OCI-LY1 (cell line): ENCODE measurements at regions not wholly inside any gene's neighbourhood (a gene's known extent, or its start where the extent isn't known, plus 50 kb on each side); places are given as distances from the start of the nearest gene placed in this dataset.

Experiments
- H2AFZ ChIP-seq: fragments of 200-600 bp; sonication (generic), shearing (Covaris generic); 2 replicates; pipeline ENCODE4 v1.6.0; 2014; ENCODE audit warnings: antibody characterized with exemption, mild to moderate bottlenecking, low read length
- H3F3A ChIP-seq: fragments of 200-600 bp; sonication (generic), shearing (Covaris generic); 2 replicates; pipeline ENCODE4 v1.6.0; 2014; ENCODE audit warnings: mild to moderate bottlenecking, antibody characterized with exemption, low read length, moderate library complexity; ENCODE audit not compliant: insufficient read depth
- H3K27ac ChIP-seq: fragments of 200-600 bp; sonication (generic); 2 replicates; pipeline ENCODE4 v1.5.1; 2014; ENCODE audit warnings: low read length, mixed run types, mild to moderate bottlenecking, low read depth; ENCODE audit not compliant: poor library complexity, severe bottlenecking
- H3K27me3 ChIP-seq: fragments of 200-600 bp; sonication (generic); 2 replicates; pipeline ENCODE4 v1.6.0; 2014; ENCODE audit warnings: antibody characterized with exemption, mild to moderate bottlenecking, low read length, moderate library complexity; ENCODE audit not compliant: insufficient read depth
- H3K36me3 ChIP-seq: fragments of 200-600 bp; sonication (generic); 2 replicates; pipeline ENCODE4 v1.6.1; 2014; ENCODE audit warnings: mild to moderate bottlenecking, antibody characterized with exemption, low read length, moderate library complexity, mixed read lengths; ENCODE audit not compliant: insufficient read depth
- H3K4me1 ChIP-seq: fragments of 200-600 bp; sonication (generic); 2 replicates; pipeline ENCODE4 v1.5.1; 2014; ENCODE audit warnings: mild to moderate bottlenecking, low read length, moderate library complexity; ENCODE audit not compliant: insufficient read depth, severe bottlenecking
- H3K4me2 ChIP-seq: fragments of 200-600 bp; sonication (generic), shearing (Covaris generic); 2 replicates; pipeline ENCODE4 v1.6.1; 2014; ENCODE audit warnings: low read length
- H3K4me3 ChIP-seq: fragments of 200-600 bp; sonication (generic); 2 replicates; pipeline ENCODE4 v1.5.1; 2014; ENCODE audit warnings: low read length, low read depth, mild to moderate bottlenecking, mixed read lengths; ENCODE audit not compliant: poor library complexity, severe bottlenecking
- H3K79me2 ChIP-seq: fragments of 200-600 bp; shearing (Covaris generic); 2 replicates; pipeline ENCODE4 v1.6.1; 2016; ENCODE audit warnings: mixed run types, low read length, mixed read lengths; ENCODE audit not compliant: insufficient read depth
- H3K9ac ChIP-seq: fragments of 200-600 bp; sonication (generic), shearing (Covaris generic); 2 replicates; pipeline ENCODE4 v1.6.1; 2014; ENCODE audit warnings: mild to moderate bottlenecking, low read length, mixed read lengths
- H3K9me2 ChIP-seq: fragments of 200-600 bp; sonication (generic), shearing (Covaris generic); 2 replicates; pipeline ENCODE4 v1.6.1; 2014; ENCODE audit warnings: low read depth, mild to moderate bottlenecking, low read length, mixed read lengths
- H3K9me3 ChIP-seq: fragments of 200-600 bp; shearing (Covaris generic); 2 replicates; pipeline ENCODE4 v1.6.1; 2014; ENCODE audit warnings: low read length, mixed read lengths
- H4K20me1 ChIP-seq: fragments of 200-600 bp; sonication (generic), shearing (Covaris generic); 2 replicates; pipeline ENCODE4 v1.6.0; 2016; ENCODE audit warnings: mild to moderate bottlenecking, low read length; ENCODE audit not compliant: insufficient read depth
- EZH2 ChIP-seq: fragments of 200-600 bp; sonication (generic), shearing (Covaris generic); IDR thresholded peaks from 2 replicates; pipeline ENCODE4 v1.8.0; 2017; ENCODE audit warnings: borderline replicate concordance, mixed run types, mild to moderate bottlenecking, antibody characterized with exemption, low read length, moderate library complexity, mixed read lengths
- TF ChIP-seq, protein P1 (sequence below): fragments of 200-600 bp; sonication (generic), shearing (Covaris generic); IDR thresholded peaks from 2 replicates; pipeline ENCODE4 v1.5.1; 2017; ENCODE audit warnings: mild to moderate bottlenecking, antibody characterized with exemption, low read length, moderate library complexity, mixed read lengths

DNA sequence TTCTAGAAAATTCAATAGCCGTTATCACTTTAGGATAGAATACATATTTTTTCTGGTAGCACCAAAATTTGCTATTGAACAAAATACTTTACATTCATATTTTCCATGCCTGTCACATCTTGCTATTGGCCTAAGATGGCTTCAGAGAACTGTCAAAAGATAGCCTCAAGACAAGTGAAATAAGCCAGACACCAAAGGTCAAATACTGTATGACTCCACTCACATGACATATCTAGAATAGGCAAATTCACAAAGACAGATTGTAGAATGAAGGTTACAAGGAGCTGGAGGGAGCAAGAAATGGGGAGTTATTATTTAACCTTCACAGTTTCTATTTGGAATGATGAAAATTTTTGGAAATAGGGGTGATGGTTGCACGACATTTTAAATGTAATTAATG, 223.7 kb upstream of the ZC3H12C start:
- Histone ChIP-seq H4K20me1 (no peaks in the 10 kb centered on the region), H3K9me2 (no peaks in the 10 kb centered on the region), H3F3A (no peaks in the 10 kb centered on the region), H3K4me1 (no peaks in the 10 kb centered on the region), H3K27ac (no peak overlapping the region), H3K79me2 (no peaks in the 10 kb centered on the region), H3K4me3 (no peak overlapping the region), H3K36me3 (no peaks in the 10 kb centered on the region), H3K4me2 (no peak overlapping the region), H3K9ac (no peak overlapping the region), H3K9me3 (no peaks in the 10 kb centered on the region), H2AFZ (no peak overlapping the region), H3K27me3 (no peaks in the 10 kb centered on the region)
- TF ChIP-seq, protein P1, sequence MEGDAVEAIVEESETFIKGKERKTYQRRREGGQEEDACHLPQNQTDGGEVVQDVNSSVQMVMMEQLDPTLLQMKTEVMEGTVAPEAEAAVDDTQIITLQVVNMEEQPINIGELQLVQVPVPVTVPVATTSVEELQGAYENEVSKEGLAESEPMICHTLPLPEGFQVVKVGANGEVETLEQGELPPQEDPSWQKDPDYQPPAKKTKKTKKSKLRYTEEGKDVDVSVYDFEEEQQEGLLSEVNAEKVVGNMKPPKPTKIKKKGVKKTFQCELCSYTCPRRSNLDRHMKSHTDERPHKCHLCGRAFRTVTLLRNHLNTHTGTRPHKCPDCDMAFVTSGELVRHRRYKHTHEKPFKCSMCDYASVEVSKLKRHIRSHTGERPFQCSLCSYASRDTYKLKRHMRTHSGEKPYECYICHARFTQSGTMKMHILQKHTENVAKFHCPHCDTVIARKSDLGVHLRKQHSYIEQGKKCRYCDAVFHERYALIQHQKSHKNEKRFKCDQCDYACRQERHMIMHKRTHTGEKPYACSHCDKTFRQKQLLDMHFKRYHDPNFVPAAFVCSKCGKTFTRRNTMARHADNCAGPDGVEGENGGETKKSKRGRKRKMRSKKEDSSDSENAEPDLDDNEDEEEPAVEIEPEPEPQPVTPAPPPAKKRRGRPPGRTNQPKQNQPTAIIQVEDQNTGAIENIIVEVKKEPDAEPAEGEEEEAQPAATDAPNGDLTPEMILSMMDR = no peak
- TF ChIP-seq EZH2 = no peak

DNA sequence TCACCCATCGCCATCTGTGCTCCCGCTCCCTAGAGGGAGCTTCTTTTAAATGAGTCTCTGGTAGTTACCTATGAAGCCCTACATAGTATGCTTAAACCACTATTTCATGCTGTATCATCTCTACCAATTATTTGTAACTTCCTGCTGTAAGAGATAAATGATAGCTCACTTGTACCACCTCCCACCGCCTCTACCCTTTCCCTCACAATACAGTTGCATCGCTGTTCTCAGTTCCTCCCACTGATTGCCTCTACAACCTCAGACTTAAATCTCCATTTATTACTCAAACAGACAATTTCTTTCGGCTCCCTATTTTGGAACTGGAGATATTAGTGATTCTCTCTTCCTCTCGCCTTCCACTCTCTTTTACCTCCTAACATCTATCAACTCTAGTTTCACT, 222.9 kb upstream of the ZC3H12C start:
- Histone ChIP-seq H3F3A (no peaks in the 10 kb centered on the region), H2AFZ (no peak overlapping the region), H3K27ac (no peak overlapping the region), H3K27me3 (no peaks in the 10 kb centered on the region), H3K4me3 (no peak overlapping the region), H3K9me3 (no peaks in the 10 kb centered on the region), H3K79me2 (no peaks in the 10 kb centered on the region), H4K20me1 (no peaks in the 10 kb centered on the region), H3K36me3 (no peaks in the 10 kb centered on the region), H3K9ac (no peak overlapping the region), H3K9me2 (no peaks in the 10 kb centered on the region), H3K4me2 (no peak overlapping the region), H3K4me1 (no peaks in the 10 kb centered on the region)
- TF ChIP-seq EZH2 = no peak

DNA sequence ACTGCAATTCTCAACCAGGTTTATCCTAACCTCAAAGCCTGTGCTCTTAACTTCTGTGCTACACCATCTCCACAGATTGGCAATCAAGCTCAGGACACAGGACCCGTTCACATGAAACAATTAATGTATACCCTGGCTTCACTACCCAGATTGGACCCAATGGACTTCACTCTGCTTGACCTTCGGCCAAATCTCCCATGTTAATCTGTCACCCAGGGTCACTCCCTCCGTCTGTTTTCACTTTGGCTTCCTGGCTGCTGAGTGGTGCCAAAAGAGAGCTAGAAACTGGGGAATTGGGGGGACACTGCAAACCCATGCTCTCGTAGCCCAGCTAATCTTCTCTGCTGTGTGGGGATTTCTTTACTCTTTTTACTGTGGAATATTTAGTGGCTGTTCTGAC, 216.1 kb upstream of the ZC3H12C start:
- Histone ChIP-seq H3F3A (no peaks in the 10 kb centered on the region), H3K36me3 (no peaks in the 10 kb centered on the region), H3K4me2 (no peak overlapping the region), H3K4me3 (no peak overlapping the region), H3K27ac (no peak overlapping the region), H3K27me3 (no peaks in the 10 kb centered on the region), H3K79me2 (no peaks in the 10 kb centered on the region), H2AFZ (no peak overlapping the region), H3K9ac (no peak overlapping the region), H4K20me1 (no peaks in the 10 kb centered on the region), H3K9me2 (no peaks in the 10 kb centered on the region), H3K4me1 (no peaks in the 10 kb centered on the region), H3K9me3 (no peaks in the 10 kb centered on the region)
- no peak for TF ChIP-seq EZH2
- TF ChIP-seq, protein P1 = no peak

DNA sequence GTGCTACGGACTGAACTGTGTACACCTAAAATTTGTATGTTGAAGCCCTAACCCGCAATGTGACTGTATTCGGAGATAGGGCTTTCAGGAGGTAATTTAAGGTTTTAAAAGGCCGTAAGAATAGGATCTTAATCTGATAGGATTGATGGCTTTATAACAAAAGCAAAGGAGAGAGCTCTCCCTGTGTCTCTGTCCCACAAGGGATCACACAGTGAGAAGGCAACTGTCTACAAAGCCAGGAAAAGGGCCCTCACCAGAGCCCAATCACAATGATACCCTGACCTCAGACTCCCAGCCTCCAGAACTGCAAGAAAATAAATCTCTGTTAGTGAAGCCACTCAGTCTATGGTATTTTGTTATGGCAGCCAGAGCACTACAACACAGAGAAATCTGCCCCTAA, 208.7 kb upstream of the ZC3H12C start:
- H3K9ac ChIP-seq = no peak overlapping the region
- H3K79me2 ChIP-seq = no peaks in the 10 kb centered on the region
- no peaks in the 10 kb centered on the region for H3K9me3 ChIP-seq
- H4K20me1 ChIP-seq = no peaks in the 10 kb centered on the region
- no peaks in the 10 kb centered on the region for H3K4me1 ChIP-seq
- no peak for TF ChIP-seq EZH2
- TF ChIP-seq, protein P1 = no peak
- H2AFZ ChIP-seq = no peak overlapping the region
- no peak overlapping the region for H3K4me3 ChIP-seq
- no peak overlapping the region for H3K27ac ChIP-seq
- H3K27me3 ChIP-seq = no peaks in the 10 kb centered on the region
- H3K9me2 ChIP-seq = no peaks in the 10 kb centered on the region
- no peak overlapping the region for H3K4me2 ChIP-seq
- no peaks in the 10 kb centered on the region for H3K36me3 ChIP-seq
- no peaks in the 10 kb centered on the region for H3F3A ChIP-seq
